ENCODE measurements at regions not wholly inside any gene's neighbourhood (a gene's known extent, or its start where the extent isn't known, plus 50 kb on each side); places are given as distances from the start of the nearest gene placed in this dataset.

GRCh38 chr4:59180969-59181368, 2019.2 kb upstream of the ADGRL3 start:
- H3K27ac ChIP-seq (ENCODE audit: low read depth, low read length, poor library complexity, severe bottlenecking): no peak overlapping the region
- H3K27me3 ChIP-seq (replicated peaks; ENCODE audit: insufficient read depth, low read depth, low read length, poor library complexity): no peaks in the 10 kb centered on the region
- intact Hi-C loops (cut with micrococcal nuclease; ENCODE audit: unreplicated experiment): no loop called here
- no peak for DNase-seq (ENCODE audit: low spot score)
- ChIA-PET CTCF (no interaction called here), POLR2A (ENCODE audit: low non-redundant PET) (no interaction called here)
- no TSS peak for BruUV-seq (replicated peaks)
- no peaks in the 10 kb centered on the region for H3K36me3 ChIP-seq (ENCODE audit: insufficient read depth, low read length, poor library complexity, severe bottlenecking)
- TF ChIP-seq, protein P1, sequence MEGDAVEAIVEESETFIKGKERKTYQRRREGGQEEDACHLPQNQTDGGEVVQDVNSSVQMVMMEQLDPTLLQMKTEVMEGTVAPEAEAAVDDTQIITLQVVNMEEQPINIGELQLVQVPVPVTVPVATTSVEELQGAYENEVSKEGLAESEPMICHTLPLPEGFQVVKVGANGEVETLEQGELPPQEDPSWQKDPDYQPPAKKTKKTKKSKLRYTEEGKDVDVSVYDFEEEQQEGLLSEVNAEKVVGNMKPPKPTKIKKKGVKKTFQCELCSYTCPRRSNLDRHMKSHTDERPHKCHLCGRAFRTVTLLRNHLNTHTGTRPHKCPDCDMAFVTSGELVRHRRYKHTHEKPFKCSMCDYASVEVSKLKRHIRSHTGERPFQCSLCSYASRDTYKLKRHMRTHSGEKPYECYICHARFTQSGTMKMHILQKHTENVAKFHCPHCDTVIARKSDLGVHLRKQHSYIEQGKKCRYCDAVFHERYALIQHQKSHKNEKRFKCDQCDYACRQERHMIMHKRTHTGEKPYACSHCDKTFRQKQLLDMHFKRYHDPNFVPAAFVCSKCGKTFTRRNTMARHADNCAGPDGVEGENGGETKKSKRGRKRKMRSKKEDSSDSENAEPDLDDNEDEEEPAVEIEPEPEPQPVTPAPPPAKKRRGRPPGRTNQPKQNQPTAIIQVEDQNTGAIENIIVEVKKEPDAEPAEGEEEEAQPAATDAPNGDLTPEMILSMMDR (conservative IDR thresholded peaks at IDR 0.05; ENCODE audit: low read depth, low read length): no peak
- TF ChIP-seq EZH2 (IDR thresholded peaks at IDR 0.05; ENCODE audit: borderline replicate concordance, low read depth, low read length, poor library complexity, severe bottlenecking): no peak
- H3K9me3 ChIP-seq (ENCODE audit: low read depth, low read length, poor library complexity, severe bottlenecking): no peaks in the 10 kb centered on the region
- no peak overlapping the region for H3K4me3 ChIP-seq (ENCODE audit: low read depth, low read length, poor library complexity, severe bottlenecking)
- no peaks in the 10 kb centered on the region for H3K4me1 ChIP-seq (ENCODE audit: insufficient read depth, low read length, poor library complexity, severe bottlenecking)

- H3K9me3 ChIP-seq (ENCODE audit: low read depth, low read length, poor library complexity, severe bottlenecking): no peaks in the 10 kb centered on the region
- no peaks in the 10 kb centered on the region for H3K36me3 ChIP-seq (ENCODE audit: insufficient read depth, low read length, poor library complexity, severe bottlenecking)
- intact Hi-C loops (cut with micrococcal nuclease; ENCODE audit: unreplicated experiment): no loop called here
- CTCF ChIA-PET: no interaction called here
- no TSS peak for BruUV-seq (replicated peaks)
- H3K4me3 ChIP-seq (ENCODE audit: low read depth, low read length, poor library complexity, severe bottlenecking): no peak overlapping the region
- H3K4me1 ChIP-seq (ENCODE audit: insufficient read depth, low read length, poor library complexity, severe bottlenecking): no peaks in the 10 kb centered on the region
- POLR2A ChIA-PET (ENCODE audit: low non-redundant PET): no interaction called here
- no peaks in the 10 kb centered on the region for H3K27me3 ChIP-seq (replicated peaks; ENCODE audit: insufficient read depth, low read depth, low read length, poor library complexity)
- TF ChIP-seq, protein P1 (conservative IDR thresholded peaks at IDR 0.05; ENCODE audit: low read depth, low read length): no peak
- TF ChIP-seq EZH2 (IDR thresholded peaks at IDR 0.05; ENCODE audit: borderline replicate concordance, low read depth, low read length, poor library complexity, severe bottlenecking): no peak
- DNase-seq (ENCODE audit: low spot score): no peak
- H3K27ac ChIP-seq (ENCODE audit: low read depth, low read length, poor library complexity, severe bottlenecking): no peak overlapping the region
Observed at GRCh38 chr4:59195839-59196238, 2004.3 kb upstream of the ADGRL3 start.

GRCh38 chr4:59200992-59201391, 1999.1 kb upstream of the ADGRL3 start:
- ChIA-PET CTCF (no interaction called here), POLR2A (ENCODE audit: low non-redundant PET) (no interaction called here)
- H3K27me3 ChIP-seq (replicated peaks; ENCODE audit: insufficient read depth, low read depth, low read length, poor library complexity): no peaks in the 10 kb centered on the region
- H3K9me3 ChIP-seq (ENCODE audit: low read depth, low read length, poor library complexity, severe bottlenecking): no peaks in the 10 kb centered on the region
- no peak overlapping the region for H3K4me3 ChIP-seq (ENCODE audit: low read depth, low read length, poor library complexity, severe bottlenecking)
- no peak for DNase-seq (ENCODE audit: low spot score)
- intact Hi-C loops (cut with micrococcal nuclease; ENCODE audit: unreplicated experiment): no loop called here
- H3K4me1 ChIP-seq (ENCODE audit: insufficient read depth, low read length, poor library complexity, severe bottlenecking): no peaks in the 10 kb centered on the region
- no peak for TF ChIP-seq EZH2 (IDR thresholded peaks at IDR 0.05; ENCODE audit: borderline replicate concordance, low read depth, low read length, poor library complexity, severe bottlenecking)
- TF ChIP-seq, protein P1 (conservative IDR thresholded peaks at IDR 0.05; ENCODE audit: low read depth, low read length): no peak
- no peaks in the 10 kb centered on the region for H3K36me3 ChIP-seq (ENCODE audit: insufficient read depth, low read length, poor library complexity, severe bottlenecking)
- BruUV-seq (replicated peaks): no TSS peak
- no peak overlapping the region for H3K27ac ChIP-seq (ENCODE audit: low read depth, low read length, poor library complexity, severe bottlenecking)
